ENCODE measurements at regions not wholly inside any gene's neighbourhood (a gene's known extent, or its start where the extent isn't known, plus 50 kb on each side); places are given as distances from the start of the nearest gene placed in this dataset.

- DNase-seq: no peak
Measured at GRCh38 chr15:95295896-95296625, 1034.4 kb upstream of the NR2F2 start.

- no peak for DNase-seq
Measured at GRCh38 chr15:95296643-95297042, 1033.9 kb upstream of the NR2F2 start.

DNA sequence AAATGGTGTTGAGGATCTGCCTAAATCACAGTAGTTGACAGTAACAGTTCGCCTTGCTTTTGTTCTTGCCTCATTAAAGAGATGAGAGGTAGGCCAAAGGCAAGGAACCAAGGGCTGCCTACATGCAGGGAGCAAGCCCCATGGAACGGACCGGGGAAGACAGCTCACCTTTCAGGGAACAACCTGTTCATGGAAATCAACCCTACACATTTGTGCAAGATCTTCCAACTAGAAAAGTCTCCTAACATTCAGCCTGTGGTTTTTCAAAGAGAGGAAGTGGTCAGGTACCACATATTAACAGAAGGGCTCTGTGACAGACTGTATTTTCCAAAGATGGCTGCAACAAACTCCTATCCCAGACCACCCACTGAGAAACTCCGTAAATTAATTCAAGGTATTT is 1031.8 kb upstream of the NR2F2 start:
- DNase-seq: peak; percentile 1

DNA sequence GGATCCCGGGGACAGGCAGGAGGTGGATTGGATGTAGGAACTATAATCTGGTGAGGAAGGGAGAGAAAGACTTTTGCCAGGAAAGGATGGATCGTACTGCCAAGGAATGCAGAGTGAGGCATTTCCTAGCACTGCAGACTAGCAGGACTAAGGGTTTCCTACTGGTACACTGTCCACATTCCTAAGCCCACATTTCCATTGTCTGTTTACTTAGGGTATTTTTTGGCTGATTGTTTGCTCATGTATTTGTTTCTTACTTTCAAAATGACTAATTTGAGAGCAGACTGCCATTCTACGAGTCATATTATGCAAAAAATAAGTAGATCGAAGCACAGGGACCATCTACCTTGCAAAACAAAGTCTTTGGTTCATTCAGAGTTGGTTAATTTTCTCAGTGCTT is 1029.5 kb upstream of the NR2F2 start:
- no peak for DNase-seq

DNA sequence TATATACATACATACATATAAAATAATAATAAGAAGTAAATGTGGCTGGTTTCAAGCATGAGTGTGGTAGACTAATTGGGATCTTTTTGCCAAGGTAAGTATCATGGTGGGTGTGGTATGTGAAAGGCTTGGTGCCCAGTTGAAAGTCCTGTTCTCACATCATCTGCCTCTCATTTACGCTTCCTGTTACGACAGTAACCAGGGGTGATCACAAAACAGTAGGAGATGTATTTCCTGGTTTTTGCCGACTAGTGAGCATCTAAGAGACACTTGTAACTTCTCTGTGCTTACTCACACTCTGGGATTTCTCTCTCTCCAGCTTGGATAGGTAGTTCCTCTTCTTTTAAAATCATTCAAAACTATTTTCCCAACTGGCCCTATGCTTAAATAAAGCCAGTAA is 1028.3 kb upstream of the NR2F2 start:
- no peak for DNase-seq

DNA sequence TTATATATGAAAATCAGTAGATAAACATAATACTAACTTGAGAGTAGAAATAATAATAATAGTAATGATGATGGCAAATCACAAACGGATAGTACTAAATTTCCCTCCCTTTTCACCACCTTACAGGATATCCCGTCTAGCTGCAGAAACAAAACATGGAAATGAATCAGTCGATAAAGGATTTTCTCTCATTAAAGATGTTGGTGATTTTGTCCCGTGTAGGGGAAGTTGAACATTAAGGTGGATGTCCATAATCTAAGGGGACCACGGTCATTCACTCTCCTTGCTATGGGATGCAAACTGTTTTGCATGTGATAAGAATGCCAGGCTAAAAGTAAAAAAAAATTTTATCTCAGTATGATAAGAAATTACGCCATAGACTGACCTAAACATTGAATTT is 1027.7 kb upstream of the NR2F2 start:
- no peak for DNase-seq

DNA sequence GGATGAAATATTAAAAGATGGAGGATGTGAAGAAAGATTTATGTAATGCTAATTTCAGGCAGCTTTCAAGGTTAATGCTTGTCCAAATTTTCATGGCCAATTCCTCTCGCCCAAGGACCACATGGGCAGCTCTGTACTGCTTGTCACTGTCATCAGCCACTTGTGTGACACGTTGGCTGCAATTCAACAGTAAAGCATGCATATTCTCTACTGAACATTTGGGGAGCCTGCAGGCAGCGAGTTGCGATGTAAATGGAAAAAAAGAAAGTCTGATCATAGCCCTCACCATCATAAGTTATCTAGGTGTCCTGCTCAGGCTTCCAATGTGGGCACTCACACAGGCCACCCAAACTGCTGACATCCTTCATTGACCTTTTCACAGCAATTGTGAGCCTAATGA is 1026.8 kb upstream of the NR2F2 start:
- DNase-seq: no peak

- DNase-seq: no peak
Measured at GRCh38 chr15:95304151-95304946, 1026.2 kb upstream of the NR2F2 start.

- DNase-seq: no peak
Measured at GRCh38 chr15:95304947-95305400, 1025.5 kb upstream of the NR2F2 start.

DNA sequence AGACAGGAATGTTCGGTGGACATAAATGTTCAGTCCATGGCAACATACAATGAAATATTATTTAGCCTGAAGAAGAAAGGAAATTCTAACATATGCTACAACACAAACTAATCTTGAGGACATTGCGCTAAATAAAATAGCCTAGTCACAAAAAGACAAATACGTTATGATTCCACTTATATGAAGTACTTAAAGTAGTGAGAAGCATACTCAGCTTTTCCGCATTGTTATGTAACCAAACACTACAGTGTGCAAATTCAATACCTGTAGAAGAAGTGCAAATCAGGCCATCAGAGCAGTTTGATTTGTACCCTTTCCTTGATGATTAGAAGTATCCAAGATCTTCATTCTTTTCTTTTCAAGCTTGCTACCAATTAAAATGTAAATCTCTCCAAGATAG is 1023.4 kb upstream of the NR2F2 start:
- DNase-seq: no peak

DNA sequence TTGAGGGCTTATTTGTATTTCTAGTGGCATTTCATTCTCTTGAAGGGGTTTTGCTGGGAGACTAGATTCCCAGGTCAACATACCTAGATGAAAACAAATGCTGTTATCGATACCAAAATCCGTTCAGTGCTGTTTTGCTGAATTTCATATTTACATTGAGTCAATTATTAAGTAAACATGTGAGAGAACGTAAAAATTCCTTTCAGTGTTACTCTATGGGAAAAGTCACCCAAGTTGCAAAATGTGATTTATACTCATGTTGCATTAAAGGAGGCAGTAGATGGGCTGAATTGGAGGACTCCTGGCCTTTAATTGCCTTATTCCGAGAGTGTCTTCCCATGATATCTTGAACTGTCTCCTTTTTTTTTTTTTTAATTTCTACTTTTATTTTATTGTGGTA is 1011.3 kb upstream of the NR2F2 start:
- no peak for DNase-seq

- no peak for DNase-seq
Measured at GRCh38 chr15:95323796-95324195, 1006.7 kb upstream of the NR2F2 start.

GRCh38 chr15:95324656-95325055 is 1005.8 kb upstream of the NR2F2 start:
- no peak for DNase-seq

DNA sequence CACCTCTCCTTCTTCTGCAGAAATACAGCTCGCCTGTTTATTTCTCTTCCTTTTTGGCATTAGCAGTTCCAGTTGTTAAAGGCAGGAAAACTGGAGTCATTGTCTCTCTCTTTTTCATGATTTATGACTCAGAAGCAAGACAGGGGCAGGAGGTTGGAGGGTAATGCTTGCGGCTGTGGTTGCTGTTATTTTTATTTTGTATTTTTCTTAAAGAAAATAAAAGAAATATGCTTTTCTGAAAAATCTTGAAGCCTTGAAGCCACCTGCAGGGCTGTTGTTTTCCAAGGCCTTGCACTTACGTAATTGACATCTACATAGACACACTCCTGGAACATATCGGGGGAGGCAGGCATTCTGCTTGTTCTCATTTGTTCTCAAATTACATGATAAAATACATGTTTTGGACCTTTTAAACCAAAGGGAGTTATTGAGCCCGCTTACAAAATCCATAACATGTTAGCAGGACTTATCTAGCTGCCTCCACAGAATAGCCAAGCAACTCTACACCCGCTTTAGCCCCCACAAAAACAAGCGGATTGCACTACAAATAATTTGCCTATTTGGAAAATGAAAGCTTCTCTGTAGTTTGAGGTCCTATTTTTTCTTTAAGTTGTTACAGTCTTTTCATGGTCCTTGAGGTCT is 1004.6 kb upstream of the NR2F2 start:
- no peak for DNase-seq

- DNase-seq: no peak
Measured at GRCh38 chr15:95326431-95327182, 1003.9 kb upstream of the NR2F2 start.

- DNase-seq: no peak
Measured at GRCh38 chr15:95327183-95327525, 1003.3 kb upstream of the NR2F2 start.

DNA sequence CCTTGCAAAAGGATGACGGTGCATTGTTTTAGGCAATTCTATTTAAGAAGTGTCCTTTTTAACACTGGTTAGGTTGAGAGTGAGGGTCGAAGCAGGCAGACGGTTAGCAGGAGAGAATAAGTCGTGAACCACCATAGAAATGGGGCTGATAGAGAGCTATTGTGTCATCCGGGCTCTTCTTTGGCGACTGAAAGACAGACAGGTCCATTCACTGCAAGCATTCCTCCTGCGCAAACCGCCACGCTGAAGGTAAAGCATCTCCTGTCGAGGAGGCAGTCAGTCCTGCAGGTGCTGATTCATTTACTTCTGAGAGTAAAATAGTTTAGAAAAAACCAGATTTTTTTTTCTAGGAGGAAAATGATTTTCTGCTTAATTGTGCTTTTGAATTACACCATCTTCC is 1002.8 kb upstream of the NR2F2 start:
- DNase-seq: no peak

GRCh38 chr15:95328559-95328958 is 1001.9 kb upstream of the NR2F2 start:
- DNase-seq: no peak

- DNase-seq: no peak
Measured at GRCh38 chr15:95329362-95329761, 1001.1 kb upstream of the NR2F2 start.

- no peak for DNase-seq
Measured at GRCh38 chr15:95341686-95342085, 988.8 kb upstream of the NR2F2 start.

DNA sequence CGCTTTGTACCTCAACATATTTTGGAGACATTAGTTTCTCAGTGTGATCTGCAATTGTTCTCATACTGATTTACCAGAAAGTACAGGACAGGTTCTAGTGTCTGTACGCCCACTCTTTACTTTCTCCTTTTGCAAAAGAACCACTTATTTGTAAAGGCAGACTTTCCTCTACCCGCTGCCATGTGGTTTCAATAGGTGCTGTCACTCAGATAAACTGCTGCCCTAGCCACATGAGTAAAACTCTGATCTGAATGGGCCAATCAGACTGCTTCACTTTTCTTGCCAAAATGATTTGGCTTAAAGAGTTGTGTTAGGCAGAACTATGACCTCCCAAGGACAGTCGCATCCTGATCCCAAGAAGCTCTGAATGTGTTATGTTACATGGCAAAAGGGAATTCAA is 984.6 kb upstream of the NR2F2 start:
- no peak for DNase-seq

DNA sequence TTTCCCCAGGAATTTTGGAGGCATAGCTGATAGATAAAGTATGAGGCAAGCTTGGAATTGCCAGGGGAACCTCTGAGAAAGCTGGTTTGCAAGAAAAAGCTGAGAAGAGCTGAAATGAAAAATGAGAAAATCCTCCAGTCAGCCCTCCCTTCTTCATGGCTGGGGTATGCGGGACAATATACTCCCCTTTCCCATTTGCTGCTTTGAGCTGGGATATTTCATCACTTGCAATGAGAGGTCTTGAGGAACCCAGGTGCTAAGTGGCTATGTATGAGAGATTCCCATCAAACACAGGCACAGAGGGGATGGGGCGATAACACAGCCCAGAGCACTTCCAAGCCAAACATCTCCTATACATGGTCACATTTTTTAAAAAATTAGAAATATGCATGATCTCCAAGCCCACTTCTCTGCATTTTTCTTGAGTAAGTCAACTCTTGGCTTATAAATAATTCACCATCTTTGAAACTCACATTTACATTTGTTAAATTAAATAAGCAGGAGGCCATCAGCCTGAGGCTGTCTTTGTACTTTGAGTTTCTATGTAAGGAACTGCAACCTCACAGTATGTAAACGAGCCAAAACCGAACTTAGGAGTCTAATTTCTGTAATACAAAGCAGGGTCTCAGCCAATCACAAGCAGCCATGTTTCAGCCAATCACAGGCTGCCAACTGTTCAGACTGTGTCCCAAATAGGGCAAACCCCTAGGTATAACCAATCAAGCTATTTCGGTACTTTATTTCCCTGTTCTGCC is 983.6 kb upstream of the NR2F2 start:
- DNase-seq: no peak

GRCh38 chr15:95347837-95348236 is 982.7 kb upstream of the NR2F2 start:
- DNase-seq: no peak

All from CD4-positive, alpha-beta T cell treated with Interleukin-12 subunit alpha and Interleukin-12 subunit beta, for 1 hour (primary cell).